GM19452 (cell line): ENCODE measurements at regions not wholly inside any gene's neighbourhood (a gene's known extent, or its start where the extent isn't known, plus 50 kb on each side); places are given as distances from the start of the nearest gene placed in this dataset.
"Not testable (repeated sequence)": the region's sequence is repeated elsewhere in the genome, so short reads cannot be mapped to it uniquely, and the experiment has no call there.

Source experiments
- ATAC-seq: cut with Tn5 transposase; IDR thresholded peaks from one replicate; pipeline ENCODE4 v1.9.1; 2021; ENCODE audit not compliant: unreplicated experiment

GRCh38 chr14:106323970-106324369 is 797.6 kb downstream of the TMEM121 start:
- not testable (repeated sequence) for ATAC-seq

GRCh38 chr14:106327234-106327633 is 800.9 kb downstream of the TMEM121 start:
- ATAC-seq, result no peak

- ATAC-seq, result not testable (repeated sequence)
These were observed 801.4 kb downstream of the TMEM121 start for GRCh38 chr14:106327702-106328353.

- ATAC-seq, result not testable (repeated sequence)
These were observed 802.9 kb downstream of the TMEM121 start for GRCh38 chr14:106329243-106329642.

- ATAC-seq, result not testable (repeated sequence)
These were observed 803.8 kb downstream of the TMEM121 start for GRCh38 chr14:106329987-106330774.

- not testable (repeated sequence) for ATAC-seq
These were observed 808.2 kb downstream of the TMEM121 start for GRCh38 chr14:106334428-106335109.

- ATAC-seq, result not testable (repeated sequence)
These were observed 808.7 kb downstream of the TMEM121 start for GRCh38 chr14:106335110-106335429.

GRCh38 chr14:106338775-106339174 is 812.4 kb downstream of the TMEM121 start:
- not testable (repeated sequence) for ATAC-seq

- not testable (repeated sequence) for ATAC-seq
These were observed 814.3 kb downstream of the TMEM121 start for GRCh38 chr14:106340658-106341057.

- ATAC-seq, result not testable (repeated sequence)
These were observed 814.8 kb downstream of the TMEM121 start for GRCh38 chr14:106341161-106341560.

- no peak for ATAC-seq
These were observed 817.2 kb downstream of the TMEM121 start for GRCh38 chr14:106343626-106344025.

- not testable (repeated sequence) for ATAC-seq
These were observed 817.8 kb downstream of the TMEM121 start for GRCh38 chr14:106344065-106344614.

GRCh38 chr14:106344791-106345479 is 818.6 kb downstream of the TMEM121 start:
- not testable (repeated sequence) for ATAC-seq

- no peak for ATAC-seq
These were observed 819.7 kb downstream of the TMEM121 start for GRCh38 chr14:106346084-106346483.

GRCh38 chr14:106346534-106347290 is 820.3 kb downstream of the TMEM121 start:
- no peak for ATAC-seq

- ATAC-seq, result no peak
These were observed 821.0 kb downstream of the TMEM121 start for GRCh38 chr14:106347291-106347778.

- no peak for ATAC-seq
These were observed 821.7 kb downstream of the TMEM121 start for GRCh38 chr14:106347890-106348755.

- ATAC-seq, result not testable (repeated sequence)
These were observed 822.6 kb downstream of the TMEM121 start for GRCh38 chr14:106348873-106349540.
